HFFc6 (cell line): ENCODE measurements at regions not wholly inside any gene's neighbourhood (a gene's known extent, or its start where the extent isn't known, plus 50 kb on each side); places are given as distances from the start of the nearest gene placed in this dataset.
"Not testable (repeated sequence)": the region's sequence is repeated elsewhere in the genome, so short reads cannot be mapped to it uniquely, and the experiment has no call there.

Source experiments
- DNase-seq: peaks from one replicate; pipeline ENCODE4 v3.0.0-alpha.2; 2018
- H3K27ac Mint-ChIP-seq: 2 replicates; pipeline ENCODE4 v1.8.0; 2020; ENCODE audit warnings: mild to moderate bottlenecking, mixed read lengths
- H3K27me3 Mint-ChIP-seq: 2 replicates; pipeline ENCODE4 v1.8.0; 2021; ENCODE audit warnings: mild to moderate bottlenecking, moderate library complexity, mixed read lengths; ENCODE audit not compliant: insufficient read depth
- H3K36me3 Mint-ChIP-seq: 2 replicates; pipeline ENCODE4 v1.8.0; 2021; ENCODE audit warnings: low read depth, mixed read lengths
- H3K4me1 Mint-ChIP-seq: 2 replicates; pipeline ENCODE4 v1.8.0; 2020; ENCODE audit warnings: low read depth, mixed read lengths
- H3K4me3 Mint-ChIP-seq: 2 replicates; pipeline ENCODE4 v1.8.0; 2020; ENCODE audit warnings: mild to moderate bottlenecking, moderate library complexity, mixed read lengths
- H3K9me3 Mint-ChIP-seq: 2 replicates; pipeline ENCODE4 v1.8.0; 2020; ENCODE audit warnings: mild to moderate bottlenecking, mixed read lengths
- TF ChIP-seq, protein P1 (sequence below): fragments of 200-600 bp; sonication (generic); IDR thresholded peaks from 2 replicates; pipeline ENCODE4 v1.5.0; 2021; ENCODE audit warnings: antibody characterized with exemption, mild to moderate bottlenecking

DNA sequence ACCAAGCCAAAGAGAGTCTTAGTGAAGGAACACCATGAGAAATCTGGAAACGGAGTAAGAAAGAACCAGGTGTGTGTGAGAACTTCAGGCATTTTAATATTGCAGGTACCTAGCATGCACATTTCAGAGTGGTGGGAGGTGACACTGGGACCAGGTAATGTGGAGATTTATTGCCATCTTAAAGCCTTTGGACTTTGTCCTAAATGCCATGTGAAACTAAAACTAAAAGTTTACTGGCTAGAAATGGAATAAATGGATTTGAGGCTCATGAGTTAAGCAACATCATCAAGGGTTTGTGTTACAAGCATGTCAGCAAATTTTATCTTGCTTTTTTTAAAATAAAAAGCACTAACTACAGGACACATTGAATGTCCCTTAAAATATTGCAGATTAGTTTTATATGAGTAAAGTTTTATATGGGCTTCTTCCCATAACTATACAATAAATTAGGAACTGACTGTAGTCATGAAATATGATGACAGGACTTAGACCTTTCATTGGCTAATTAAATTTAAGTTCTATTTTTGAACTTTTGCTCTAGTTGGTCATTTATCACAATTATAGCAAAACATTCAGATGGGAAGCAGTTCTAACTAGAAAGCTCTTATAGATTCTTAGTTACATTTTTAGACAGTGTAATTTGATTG, 721.1 kb upstream of the NOVA1 start:
- Mint-ChIP-seq H3K9me3 (peaks cover 26% of the 10 kb centered on the region), H3K27ac (no peak overlapping the region), H3K4me1 (no peaks in the 10 kb centered on the region), H3K36me3 (no peaks in the 10 kb centered on the region), H3K27me3 (no peaks in the 10 kb centered on the region), H3K4me3 (no peak overlapping the region)
- no peak for DNase-seq
- TF ChIP-seq, protein P1, sequence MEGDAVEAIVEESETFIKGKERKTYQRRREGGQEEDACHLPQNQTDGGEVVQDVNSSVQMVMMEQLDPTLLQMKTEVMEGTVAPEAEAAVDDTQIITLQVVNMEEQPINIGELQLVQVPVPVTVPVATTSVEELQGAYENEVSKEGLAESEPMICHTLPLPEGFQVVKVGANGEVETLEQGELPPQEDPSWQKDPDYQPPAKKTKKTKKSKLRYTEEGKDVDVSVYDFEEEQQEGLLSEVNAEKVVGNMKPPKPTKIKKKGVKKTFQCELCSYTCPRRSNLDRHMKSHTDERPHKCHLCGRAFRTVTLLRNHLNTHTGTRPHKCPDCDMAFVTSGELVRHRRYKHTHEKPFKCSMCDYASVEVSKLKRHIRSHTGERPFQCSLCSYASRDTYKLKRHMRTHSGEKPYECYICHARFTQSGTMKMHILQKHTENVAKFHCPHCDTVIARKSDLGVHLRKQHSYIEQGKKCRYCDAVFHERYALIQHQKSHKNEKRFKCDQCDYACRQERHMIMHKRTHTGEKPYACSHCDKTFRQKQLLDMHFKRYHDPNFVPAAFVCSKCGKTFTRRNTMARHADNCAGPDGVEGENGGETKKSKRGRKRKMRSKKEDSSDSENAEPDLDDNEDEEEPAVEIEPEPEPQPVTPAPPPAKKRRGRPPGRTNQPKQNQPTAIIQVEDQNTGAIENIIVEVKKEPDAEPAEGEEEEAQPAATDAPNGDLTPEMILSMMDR, result no peak

DNA sequence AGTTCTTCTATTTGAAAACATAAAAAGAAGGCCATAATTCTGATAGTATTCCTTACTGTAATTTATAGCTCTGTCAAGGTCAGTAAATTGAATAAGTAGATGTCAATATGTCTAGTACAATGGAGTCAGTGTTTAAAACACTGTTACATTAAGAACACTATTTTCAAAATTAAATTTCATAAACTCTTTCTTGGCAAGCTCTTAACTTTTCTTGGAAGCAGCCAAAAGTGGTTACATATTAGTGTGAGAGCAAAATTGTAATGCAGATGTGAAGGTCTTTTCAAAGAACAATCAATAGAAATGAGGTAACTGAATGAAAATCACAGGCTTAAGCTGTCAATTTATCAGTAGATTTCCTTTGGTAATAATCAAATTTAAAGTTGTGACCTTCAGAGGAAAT, 722.4 kb upstream of the NOVA1 start:
- Mint-ChIP-seq H3K27me3 (no peaks in the 10 kb centered on the region), H3K4me3 (no peak overlapping the region), H3K4me1 (no peaks in the 10 kb centered on the region), H3K36me3 (no peaks in the 10 kb centered on the region), H3K9me3 (peaks cover 26% of the 10 kb centered on the region), H3K27ac (no peak overlapping the region)
- no peak for DNase-seq
- TF ChIP-seq, protein P1, result no peak

DNA sequence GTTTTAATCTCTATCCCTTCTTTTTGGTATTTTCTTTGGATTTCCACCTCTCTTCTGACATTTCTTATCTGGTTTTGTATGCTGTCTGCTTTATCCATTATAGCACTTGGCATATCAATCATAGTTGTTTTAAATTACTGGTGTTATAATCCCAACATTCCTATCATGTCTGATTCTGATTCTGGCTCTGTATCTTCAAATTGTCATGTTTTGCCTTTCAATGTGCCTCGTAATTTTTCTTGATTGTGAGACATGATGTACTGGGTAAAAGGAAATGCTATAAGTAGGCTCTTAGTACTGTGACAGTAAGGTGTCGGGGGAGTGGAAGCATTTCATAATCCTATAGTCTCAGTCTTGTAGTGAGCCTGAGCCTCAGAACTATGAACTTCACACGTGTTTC, 729.3 kb upstream of the NOVA1 start:
- Mint-ChIP-seq H3K36me3 (no peaks in the 10 kb centered on the region), H3K9me3 (peaks cover 64% of the 10 kb centered on the region), H3K4me1 (no peaks in the 10 kb centered on the region), H3K4me3 (no peak overlapping the region), H3K27ac (no peak overlapping the region), H3K27me3 (no peaks in the 10 kb centered on the region)
- DNase-seq, result no peak
- TF ChIP-seq, protein P1, result no peak

DNA sequence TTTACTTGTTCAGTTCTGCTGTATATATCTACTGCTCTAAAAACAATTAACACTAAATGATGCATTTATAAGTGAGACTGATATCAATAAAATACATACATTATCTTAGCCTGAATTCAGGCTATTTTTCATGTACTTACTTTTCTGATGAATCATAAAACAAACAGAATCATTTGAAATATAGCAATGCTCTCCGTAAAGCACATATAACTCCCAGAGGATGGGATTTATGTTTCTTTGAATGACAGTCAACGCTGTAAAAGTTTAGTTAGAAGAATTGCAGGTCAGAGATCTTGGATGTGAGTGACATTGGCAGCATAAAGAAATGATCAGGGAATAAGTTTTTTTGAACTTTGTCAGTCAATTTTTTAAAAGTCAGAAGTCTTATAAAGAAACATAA, 740.2 kb upstream of the NOVA1 start:
- Mint-ChIP-seq H3K9me3 (peaks cover 58% of the 10 kb centered on the region), H3K4me3 (no peak overlapping the region), H3K4me1 (no peaks in the 10 kb centered on the region), H3K27me3 (no peaks in the 10 kb centered on the region; the same call in 1 of the 2 replicates), H3K27ac (no peak overlapping the region), H3K36me3 (peaks cover 4% of the 10 kb centered on the region; the same call in 1 of the 2 replicates)
- TF ChIP-seq, protein P1, result no peak
- no peak for DNase-seq

DNA sequence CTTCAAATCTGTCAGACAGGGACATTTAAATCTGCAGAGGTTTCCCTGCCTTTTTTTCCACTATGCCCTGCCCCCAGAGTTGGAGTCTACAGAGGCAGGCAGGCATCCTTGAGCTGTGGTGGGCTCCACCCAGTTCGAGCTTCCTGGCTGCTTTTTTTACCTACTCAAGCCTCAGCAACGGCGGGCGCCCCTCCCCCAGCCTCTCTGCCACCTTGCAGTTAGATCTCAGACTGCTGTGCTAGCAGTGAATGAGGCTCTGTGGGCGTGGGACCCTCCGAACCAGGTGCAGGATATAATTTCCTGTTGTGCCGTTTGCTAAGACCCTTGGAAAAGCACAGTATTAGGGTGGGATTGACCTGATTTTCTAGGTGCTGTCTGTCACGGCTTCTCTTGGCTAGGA, 765.2 kb upstream of the NOVA1 start:
- DNase-seq, H3K27me3 Mint-ChIP-seq: not testable (repeated sequence)
- peaks cover 35% of the 10 kb centered on the region for H3K9me3 Mint-ChIP-seq

DNA sequence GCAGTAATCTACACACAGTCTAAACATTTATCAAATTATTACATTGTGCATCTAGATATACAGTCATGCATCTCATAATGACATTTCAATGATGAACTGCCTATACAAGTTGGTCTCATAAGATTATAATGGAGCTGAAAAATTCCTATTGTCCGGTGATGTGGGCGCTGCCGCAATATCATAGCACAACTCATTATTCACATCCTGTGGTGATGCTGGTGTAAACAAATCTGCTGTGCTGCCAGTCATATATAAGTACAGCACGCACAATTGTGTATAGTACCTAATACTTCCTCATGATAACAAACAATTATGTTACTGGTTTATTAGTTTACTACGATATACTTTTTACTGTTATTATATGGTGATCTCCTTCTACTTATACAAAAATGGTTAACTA, 768.8 kb upstream of the NOVA1 start:
- Mint-ChIP-seq H3K4me3 (no peak overlapping the region), H3K27ac (no peak overlapping the region), H3K4me1 (no peaks in the 10 kb centered on the region), H3K27me3 (no peaks in the 10 kb centered on the region), H3K36me3 (no peaks in the 10 kb centered on the region), H3K9me3 (peaks cover 34% of the 10 kb centered on the region)
- TF ChIP-seq, protein P1, result no peak
- no peak for DNase-seq

More for the DNA sequence above, 765.2 kb upstream of the NOVA1 start:
- H3K4me1 Mint-ChIP-seq, H3K27ac Mint-ChIP-seq, H3K4me3 Mint-ChIP-seq, H3K36me3 Mint-ChIP-seq: not testable (repeated sequence)
